Neural progenitor cell (in vitro differentiated cells): ENCODE measurements at regions not wholly inside any gene's neighbourhood (a gene's known extent, or its start where the extent isn't known, plus 50 kb on each side); places are given as distances from the start of the nearest gene placed in this dataset.
"Not testable (repeated sequence)": the region's sequence is repeated elsewhere in the genome, so short reads cannot be mapped to it uniquely, and the experiment has no call there.

Experiments
- DNase-seq: peaks from one replicate; pipeline ENCODE4 v3.0.0-alpha.2; 2016; ENCODE audit warnings: low spot score
- H2AFZ ChIP-seq: fragments of 200-600 bp; sonication (generic); replicated peaks from 2 replicates; pipeline ENCODE4 v1.6.1; 2016; ENCODE audit warnings: antibody characterized with exemption
- H3F3A ChIP-seq: fragments of 200-600 bp; sonication (generic); 2 replicates; pipeline ENCODE4 v1.6.1; 2016; ENCODE audit warnings: antibody characterized with exemption, low read depth
- H3K27ac ChIP-seq: fragments of 200-600 bp; sonication (generic); 2 replicates; pipeline ENCODE4 v1.5.1; 2016; ENCODE audit warnings: mild to moderate bottlenecking
- H3K27me3 ChIP-seq: fragments of 200-600 bp; sonication (generic); 2 replicates; pipeline ENCODE4 v1.6.1; 2016; ENCODE audit warnings: mild to moderate bottlenecking, moderate library complexity
- H3K36me3 ChIP-seq: fragments of 200-600 bp; sonication (generic); 2 replicates; pipeline ENCODE4 v1.5.1; 2016
- H3K4me1 ChIP-seq: fragments of 200-600 bp; sonication (generic); 2 replicates; pipeline ENCODE4 v1.6.1; 2016; ENCODE audit warnings: mixed run types
- H3K4me2 ChIP-seq: fragments of 200-600 bp; sonication (generic); 2 replicates; pipeline ENCODE4 v1.6.1; 2016
- H3K4me3 ChIP-seq: fragments of 200-600 bp; sonication (generic); 2 replicates; pipeline ENCODE4 v1.5.1; 2016
- H3K79me2 ChIP-seq: fragments of 200-600 bp; sonication (generic); 2 replicates; pipeline ENCODE4 v1.6.1; 2016; ENCODE audit warnings: low read depth
- H3K9ac ChIP-seq: fragments of 200-600 bp; sonication (generic); 2 replicates; pipeline ENCODE4 v1.6.1; 2016
- H3K9me3 ChIP-seq: fragments of 200-600 bp; sonication (generic); 2 replicates; pipeline ENCODE4 v1.5.1; 2016; ENCODE audit warnings: low read depth
- H4K20me1 ChIP-seq: fragments of 200-600 bp; sonication (generic); 2 replicates; pipeline ENCODE4 v1.6.1; 2016; ENCODE audit warnings: low read depth
- H3K27ac Mint-ChIP-seq: 3 replicates; pipeline ENCODE4 v1.8.0; 2021; ENCODE audit warnings: mixed read lengths
- H3K27me3 Mint-ChIP-seq: 2 replicates; pipeline ENCODE4 v1.8.0; 2022; ENCODE audit warnings: low read depth, mild to moderate bottlenecking, inconsistent platforms, moderate library complexity, mixed read lengths; ENCODE audit not compliant: insufficient read depth
- H3K36me3 Mint-ChIP-seq: 3 replicates; pipeline ENCODE4 v1.8.0; 2021; ENCODE audit warnings: mixed read lengths
- H3K4me1 Mint-ChIP-seq: 3 replicates; pipeline ENCODE4 v1.8.0; 2021; ENCODE audit warnings: mixed read lengths
- H3K4me3 Mint-ChIP-seq: 3 replicates; pipeline ENCODE4 v1.8.0; 2021; ENCODE audit warnings: mild to moderate bottlenecking, moderate library complexity, mixed read lengths
- H3K9me3 Mint-ChIP-seq: 3 replicates; pipeline ENCODE4 v1.8.0; 2020; ENCODE audit warnings: mixed read lengths
- CTCF ChIP-seq: fragments of 200-600 bp; sonication (generic); IDR thresholded peaks from 2 replicates; pipeline ENCODE4 v1.5.1; 2017; ENCODE audit warnings: antibody characterized with exemption, mild to moderate bottlenecking
- EZH2 ChIP-seq: fragments of 200-600 bp; sonication (generic); IDR thresholded peaks from 2 replicates; pipeline ENCODE4 v1.6.1; 2017; ENCODE audit warnings: antibody characterized with exemption, mild to moderate bottlenecking, moderate library complexity
- EZH2phosphoT487 ChIP-seq: fragments of 200-600 bp; sonication (generic); IDR thresholded peaks from 2 replicates; pipeline ENCODE4 v1.6.1; 2017; ENCODE audit warnings: antibody characterized with exemption

DNA sequence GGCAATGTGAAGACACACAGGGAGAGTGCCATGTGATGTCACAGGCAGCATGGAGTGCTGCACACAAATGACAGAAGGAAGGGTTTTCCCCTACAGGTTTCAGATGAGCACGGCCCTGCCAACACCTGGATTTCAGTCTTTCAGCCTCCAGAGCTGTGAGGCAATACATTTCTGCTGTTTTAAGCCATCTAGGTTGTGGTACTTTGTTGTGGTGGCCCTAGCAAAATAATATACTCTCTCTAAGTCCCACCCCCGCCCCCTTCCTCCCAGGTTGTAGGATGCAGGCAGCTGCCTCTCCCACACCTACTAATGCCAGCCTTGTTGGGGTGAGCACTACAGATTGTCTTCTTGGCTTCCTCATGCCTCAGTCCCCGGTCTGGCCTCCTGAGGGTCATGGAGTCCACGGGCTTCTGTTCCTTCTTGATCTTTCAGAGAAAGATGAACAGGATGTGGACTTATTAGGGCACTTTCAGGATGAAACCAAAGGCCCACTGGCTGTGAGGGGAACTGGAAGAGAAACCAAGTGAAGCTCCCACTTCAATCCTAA lies 180.0 kb downstream of the CD47 start:
- H3K9me3 Mint-ChIP-seq, result no peaks in the 10 kb centered on the region
- DNase-seq, result no peak
- Histone ChIP-seq H3K9me3 (no peaks in the 10 kb centered on the region), H2AFZ (no peak overlapping the region), H3F3A (no peaks in the 10 kb centered on the region), H3K9ac (no peak overlapping the region), H3K27me3 (no peaks in the 10 kb centered on the region), H3K36me3 (no peaks in the 10 kb centered on the region), H3K4me3 (no peak overlapping the region), H3K27ac (no peak overlapping the region), H3K79me2 (no peaks in the 10 kb centered on the region), H3K4me1 (no peaks in the 10 kb centered on the region), H4K20me1 (no peaks in the 10 kb centered on the region), H3K4me2 (no peak overlapping the region)
- H3K27me3 Mint-ChIP-seq, result peaks cover 8% of the 10 kb centered on the region
- H3K4me1 Mint-ChIP-seq, result no peaks in the 10 kb centered on the region
- H3K4me3 Mint-ChIP-seq, result no peak overlapping the region
- H3K27ac Mint-ChIP-seq, result no peak overlapping the region
- H3K36me3 Mint-ChIP-seq, result no peaks in the 10 kb centered on the region
- TF ChIP-seq EZH2phosphoT487 (no peak), EZH2 (no peak), CTCF (no peak)

- H3K79me2 ChIP-seq, H2AFZ ChIP-seq, H3K4me2 ChIP-seq, H3K4me1 Mint-ChIP-seq, H3K9ac ChIP-seq, H3F3A ChIP-seq, H3K27me3 ChIP-seq, H3K9me3 Mint-ChIP-seq, H3K36me3 ChIP-seq, H3K27ac ChIP-seq, H3K9me3 ChIP-seq, H3K4me3 Mint-ChIP-seq, H3K27me3 Mint-ChIP-seq, H3K27ac Mint-ChIP-seq, H3K36me3 Mint-ChIP-seq, DNase-seq, H3K4me1 ChIP-seq, H4K20me1 ChIP-seq, H3K4me3 ChIP-seq: not testable (repeated sequence)
These were observed 181.2 kb downstream of the CD47 start for GRCh38 chr3:107909583-107909982.

- no peak overlapping the region for H3K4me3 Mint-ChIP-seq
- H3K9me3 Mint-ChIP-seq, result no peaks in the 10 kb centered on the region
- no peak for DNase-seq
These were observed 182.8 kb downstream of the CD47 start for GRCh38 chr3:107907996-107908395.

More at GRCh38 chr3:107907996-107908395, 182.8 kb downstream of the CD47 start:
- Histone ChIP-seq H4K20me1 (no peaks in the 10 kb centered on the region), H3K27me3 (no peaks in the 10 kb centered on the region), H3F3A (no peaks in the 10 kb centered on the region), H3K79me2 (no peaks in the 10 kb centered on the region), H3K4me3 (no peak overlapping the region), H3K36me3 (no peaks in the 10 kb centered on the region), H3K9ac (no peak overlapping the region), H3K27ac (no peak overlapping the region), H3K4me2 (no peak overlapping the region), H3K9me3 (no peaks in the 10 kb centered on the region), H2AFZ (no peak overlapping the region), H3K4me1 (no peaks in the 10 kb centered on the region)
- no peak for TF ChIP-seq EZH2
- TF ChIP-seq CTCF, result no peak
- no peak for TF ChIP-seq EZH2phosphoT487
- H3K36me3 Mint-ChIP-seq, result no peaks in the 10 kb centered on the region
- no peaks in the 10 kb centered on the region for H3K4me1 Mint-ChIP-seq
- no peak overlapping the region for H3K27ac Mint-ChIP-seq
- peaks cover 8% of the 10 kb centered on the region for H3K27me3 Mint-ChIP-seq
